Keratinocyte (primary cell): ENCODE measurements at regions not wholly inside any gene's neighbourhood (a gene's known extent, or its start where the extent isn't known, plus 50 kb on each side); places are given as distances from the start of the nearest gene placed in this dataset.

Source experiments
- DNase-seq: peaks from one replicate; pipeline ENCODE4 v3.0.0-alpha.2; 2011; ENCODE audit warnings: low read depth, missing footprints, low spot score
- FAIRE-seq: peaks from 2 replicates; lab custom pipeline; 2011; peaks lifted over from hg19 to GRCh38; lab: Jason Lieb, UNC
- H2AFZ ChIP-seq: 2 replicates; pipeline ENCODE4 v1.6.0; 2012; ENCODE audit warnings: low read length, control low read depth, inconsistent platforms; ENCODE audit not compliant: control insufficient read depth
- H3K27ac ChIP-seq: 2 replicates; pipeline ENCODE4 v1.5.1; 2011; ENCODE audit warnings: low read length; ENCODE audit not compliant: control insufficient read depth, insufficient read depth
- H3K27me3 ChIP-seq: 3 replicates; pipeline ENCODE4 v1.6.0; 2011; ENCODE audit warnings: low read length; ENCODE audit not compliant: control insufficient read depth, insufficient read depth; ENCODE audit errors: extremely low read depth
- H3K36me3 ChIP-seq, 2 experiments: 2 replicates in 1 of 2; 3 replicates in 1 of 2; pipeline ENCODE4 v1.5.1; 2011; ENCODE audit warnings: low read length in 2 of 2, mild to moderate bottlenecking in 1 of 2; ENCODE audit not compliant: control insufficient read depth in 2 of 2, insufficient read depth in 2 of 2; ENCODE audit errors: extremely low read depth in 1 of 2
- H3K4me1 ChIP-seq: 3 replicates; pipeline ENCODE4 v1.5.1; 2011; ENCODE audit warnings: low read length; ENCODE audit not compliant: control insufficient read depth, insufficient read depth; ENCODE audit errors: extremely low read depth
- H3K4me2 ChIP-seq: 3 replicates; pipeline ENCODE4 v1.6.0; 2011; ENCODE audit warnings: low read depth, low read length; ENCODE audit not compliant: control insufficient read depth, insufficient read depth; ENCODE audit errors: extremely low read depth
- H3K4me3 ChIP-seq, 3 experiments: fragments of 200-600 bp in 1 of 3; sonication (generic) in 1 of 3; 2 replicates in 2 of 3; 3 replicates in 1 of 3; pipeline ENCODE4 v1.5.1; 2011 to 2016; ENCODE audit warnings: low read length in 3 of 3, mild to moderate bottlenecking in 3 of 3, control low read depth in 2 of 3, inconsistent platforms in 1 of 3, low read depth in 1 of 3, mixed read lengths in 1 of 3, mixed run types in 1 of 3, moderate library complexity in 1 of 3; ENCODE audit not compliant: control insufficient read depth in 2 of 3, insufficient read depth in 2 of 3; ENCODE audit errors: extremely low read depth in 1 of 3
- H3K79me2 ChIP-seq: 2 replicates; pipeline ENCODE4 v1.6.0; 2012; ENCODE audit warnings: low read length; ENCODE audit not compliant: control insufficient read depth, insufficient read depth
- H3K9ac ChIP-seq: 3 replicates; pipeline ENCODE4 v1.6.0; 2011; ENCODE audit warnings: low read length; ENCODE audit not compliant: control insufficient read depth, insufficient read depth; ENCODE audit errors: extremely low read depth
- H3K9me1 ChIP-seq: 3 replicates; pipeline ENCODE4 v1.6.0; 2011; ENCODE audit warnings: low read length; ENCODE audit not compliant: control insufficient read depth, insufficient read depth; ENCODE audit errors: extremely low read depth
- H3K9me3 ChIP-seq: 2 replicates; pipeline ENCODE4 v1.5.1; 2012; ENCODE audit warnings: low read depth, low read length; ENCODE audit not compliant: control insufficient read depth
- H4K20me1 ChIP-seq: 3 replicates; pipeline ENCODE4 v1.6.0; 2011; ENCODE audit warnings: low read length; ENCODE audit not compliant: control insufficient read depth, insufficient read depth; ENCODE audit errors: extremely low read depth
- EZH2 ChIP-seq: IDR thresholded peaks from one replicate; pipeline ENCODE4 v1.6.1; 2012; ENCODE audit warnings: inconsistent platforms, mild to moderate bottlenecking, low read length, moderate library complexity
- dilution Hi-C: fragments of 300-500 bp; cut with MboI; formaldehyde crosslinking; loops from one replicate; pipeline ENCODE4 v1.7.0; 2020; ENCODE audit warnings: low sequenced_read_pairs; ENCODE audit not compliant: extremely low pct_ligation_motif_present
- TF ChIP-seq, protein P1 (sequence below), 3 experiments: IDR thresholded peaks in 1 of 3; conservative IDR thresholded peaks in 1 of 3; optimal IDR thresholded peaks in 1 of 3; 2 replicates in 2 of 3; 3 replicates in 1 of 3; pipeline versions ENCODE3 to v1.5.1; 2011; ENCODE audit warnings: low read length in 3 of 3, mild to moderate bottlenecking in 3 of 3, moderate library complexity in 2 of 3, control low read depth in 1 of 3, inconsistent platforms in 1 of 3; ENCODE audit not compliant: insufficient read depth in 2 of 3; ENCODE audit errors: extremely low read depth in 1 of 3

DNA sequence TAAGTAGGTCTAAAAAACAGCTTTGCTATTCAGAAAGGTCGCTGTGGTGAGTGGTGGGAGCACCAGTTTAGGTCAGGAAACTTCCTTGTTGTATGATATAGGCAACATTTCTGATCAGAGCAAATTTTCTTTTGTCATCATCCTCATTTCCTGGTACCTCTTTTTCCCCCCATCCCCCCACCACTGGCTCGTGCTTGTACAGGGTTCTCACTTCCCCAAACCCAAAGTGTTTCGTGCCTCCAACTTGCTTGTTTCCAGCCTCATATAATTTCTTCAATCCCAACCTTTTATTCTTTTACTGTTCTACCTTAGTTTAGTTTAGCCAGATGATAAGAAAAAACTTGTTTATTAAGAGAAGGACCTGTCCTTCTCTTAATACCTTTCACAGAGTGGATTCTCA is 209.4 kb upstream of the JAG1 start:
- Histone ChIP-seq H3K27ac (no peak overlapping the region), H3K36me3 (no peaks in the 10 kb centered on the region), H4K20me1 (no peaks in the 10 kb centered on the region), H3K4me2 (no peak overlapping the region), H3K9me1 (no peaks in the 10 kb centered on the region), H3K4me3 (no peak overlapping the region), H3K27me3 (no peaks in the 10 kb centered on the region), H3K9ac (no peak overlapping the region), H3K4me1 (no peaks in the 10 kb centered on the region), H2AFZ (no peak overlapping the region), H3K9me3 (no peaks in the 10 kb centered on the region), H3K79me2 (no peaks in the 10 kb centered on the region)
- FAIRE-seq (no peak), DNase-seq (no peak)
- no peak for TF ChIP-seq EZH2
- TF ChIP-seq, protein P1, sequence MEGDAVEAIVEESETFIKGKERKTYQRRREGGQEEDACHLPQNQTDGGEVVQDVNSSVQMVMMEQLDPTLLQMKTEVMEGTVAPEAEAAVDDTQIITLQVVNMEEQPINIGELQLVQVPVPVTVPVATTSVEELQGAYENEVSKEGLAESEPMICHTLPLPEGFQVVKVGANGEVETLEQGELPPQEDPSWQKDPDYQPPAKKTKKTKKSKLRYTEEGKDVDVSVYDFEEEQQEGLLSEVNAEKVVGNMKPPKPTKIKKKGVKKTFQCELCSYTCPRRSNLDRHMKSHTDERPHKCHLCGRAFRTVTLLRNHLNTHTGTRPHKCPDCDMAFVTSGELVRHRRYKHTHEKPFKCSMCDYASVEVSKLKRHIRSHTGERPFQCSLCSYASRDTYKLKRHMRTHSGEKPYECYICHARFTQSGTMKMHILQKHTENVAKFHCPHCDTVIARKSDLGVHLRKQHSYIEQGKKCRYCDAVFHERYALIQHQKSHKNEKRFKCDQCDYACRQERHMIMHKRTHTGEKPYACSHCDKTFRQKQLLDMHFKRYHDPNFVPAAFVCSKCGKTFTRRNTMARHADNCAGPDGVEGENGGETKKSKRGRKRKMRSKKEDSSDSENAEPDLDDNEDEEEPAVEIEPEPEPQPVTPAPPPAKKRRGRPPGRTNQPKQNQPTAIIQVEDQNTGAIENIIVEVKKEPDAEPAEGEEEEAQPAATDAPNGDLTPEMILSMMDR (optimal IDR thresholded peaks at IDR 0.05 in 1 of 3, IDR thresholded peaks at IDR 0.05 in 1 of 3, conservative IDR thresholded peaks at IDR 0.05 in 1 of 3; ENCODE audit: extremely low read depth in 1 of 3, insufficient read depth in 2 of 3, low read length in 3 of 3) = no peak
- dilution Hi-C loops = no loop called here

DNA sequence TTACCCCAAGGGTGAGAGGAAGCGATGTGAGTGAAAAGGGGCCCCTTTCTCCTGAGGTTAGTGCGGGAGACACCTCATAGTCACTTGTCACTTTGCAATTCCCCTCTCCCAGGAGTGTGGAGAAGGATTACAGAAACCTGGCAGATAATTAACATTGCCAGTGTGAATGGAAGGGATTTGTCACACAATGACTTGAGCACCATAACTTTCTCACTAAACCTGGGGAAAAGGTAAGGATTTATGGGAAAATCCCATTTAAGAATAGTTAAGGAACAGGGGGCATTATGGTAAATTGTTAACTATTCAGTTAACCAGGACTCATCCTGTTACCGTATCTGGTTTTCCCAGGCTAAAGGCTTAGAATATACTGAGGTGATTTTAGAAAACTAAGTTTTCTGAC is 219.5 kb upstream of the JAG1 start:
- no peak overlapping the region for H3K4me3 ChIP-seq
- H3K36me3 ChIP-seq = no peaks in the 10 kb centered on the region
- no peaks in the 10 kb centered on the region for H3K9me1 ChIP-seq
- DNase-seq (no peak), FAIRE-seq (no peak)
- H4K20me1 ChIP-seq = no peaks in the 10 kb centered on the region
- no peaks in the 10 kb centered on the region for H3K79me2 ChIP-seq
- H3K4me1 ChIP-seq = peaks cover 14% of the 10 kb centered on the region
- H3K9me3 ChIP-seq = no peaks in the 10 kb centered on the region
- dilution Hi-C loops = no loop called here
- no peaks in the 10 kb centered on the region for H3K27me3 ChIP-seq
- no peak overlapping the region for H3K9ac ChIP-seq
- H3K4me2 ChIP-seq = no peak overlapping the region
- TF ChIP-seq EZH2 = no peak
- TF ChIP-seq, protein P1 (optimal IDR thresholded peaks at IDR 0.05 in 1 of 3, IDR thresholded peaks at IDR 0.05 in 1 of 3, conservative IDR thresholded peaks at IDR 0.05 in 1 of 3; ENCODE audit: extremely low read depth in 1 of 3, insufficient read depth in 2 of 3, low read length in 3 of 3) = no peak
- H2AFZ ChIP-seq = no peak overlapping the region
- H3K27ac ChIP-seq = no peak overlapping the region
